GM12864 (cell line): ENCODE measurements at regions not wholly inside any gene's neighbourhood (a gene's known extent, or its start where the extent isn't known, plus 50 kb on each side); places are given as distances from the start of the nearest gene placed in this dataset.

Source experiments
- DNase-seq: peaks from one replicate; pipeline ENCODE4 v3.0.0-alpha.2; 2011; ENCODE audit warnings: low read depth
- H3K4me3 ChIP-seq: 2 replicates; pipeline ENCODE4 v1.5.1; 2011; ENCODE audit warnings: mild to moderate bottlenecking, low read depth, low read length, control low read depth
- TF ChIP-seq, protein P1 (sequence below): IDR thresholded peaks from 2 replicates; pipeline ENCODE4 v1.5.1; 2011; ENCODE audit warnings: low read depth, mild to moderate bottlenecking, moderate library complexity, low read length, control low read depth, inconsistent platforms; ENCODE audit errors: missing control alignments

DNA sequence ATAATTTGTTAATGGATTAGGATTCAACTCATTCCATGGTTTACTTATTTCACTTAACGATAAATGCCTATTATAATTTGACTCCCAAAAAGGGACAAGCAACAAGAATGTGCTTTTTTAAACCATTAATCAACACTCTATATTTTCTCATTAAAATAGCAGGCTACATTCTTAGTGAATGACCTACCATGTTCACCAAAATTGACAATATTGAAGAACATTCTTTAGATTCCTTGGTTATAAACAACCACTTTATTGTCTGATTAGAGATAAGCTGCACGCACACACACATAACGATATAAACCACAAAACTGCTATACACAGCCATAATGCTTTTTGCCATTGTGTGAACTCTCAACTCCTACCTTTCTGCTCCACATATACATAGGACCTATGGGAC lies 75.4 kb upstream of the LRRC7 start:
- H3K4me3 ChIP-seq: no peak overlapping the region
- no peak for DNase-seq
- TF ChIP-seq, protein P1, sequence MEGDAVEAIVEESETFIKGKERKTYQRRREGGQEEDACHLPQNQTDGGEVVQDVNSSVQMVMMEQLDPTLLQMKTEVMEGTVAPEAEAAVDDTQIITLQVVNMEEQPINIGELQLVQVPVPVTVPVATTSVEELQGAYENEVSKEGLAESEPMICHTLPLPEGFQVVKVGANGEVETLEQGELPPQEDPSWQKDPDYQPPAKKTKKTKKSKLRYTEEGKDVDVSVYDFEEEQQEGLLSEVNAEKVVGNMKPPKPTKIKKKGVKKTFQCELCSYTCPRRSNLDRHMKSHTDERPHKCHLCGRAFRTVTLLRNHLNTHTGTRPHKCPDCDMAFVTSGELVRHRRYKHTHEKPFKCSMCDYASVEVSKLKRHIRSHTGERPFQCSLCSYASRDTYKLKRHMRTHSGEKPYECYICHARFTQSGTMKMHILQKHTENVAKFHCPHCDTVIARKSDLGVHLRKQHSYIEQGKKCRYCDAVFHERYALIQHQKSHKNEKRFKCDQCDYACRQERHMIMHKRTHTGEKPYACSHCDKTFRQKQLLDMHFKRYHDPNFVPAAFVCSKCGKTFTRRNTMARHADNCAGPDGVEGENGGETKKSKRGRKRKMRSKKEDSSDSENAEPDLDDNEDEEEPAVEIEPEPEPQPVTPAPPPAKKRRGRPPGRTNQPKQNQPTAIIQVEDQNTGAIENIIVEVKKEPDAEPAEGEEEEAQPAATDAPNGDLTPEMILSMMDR: no peak

DNA sequence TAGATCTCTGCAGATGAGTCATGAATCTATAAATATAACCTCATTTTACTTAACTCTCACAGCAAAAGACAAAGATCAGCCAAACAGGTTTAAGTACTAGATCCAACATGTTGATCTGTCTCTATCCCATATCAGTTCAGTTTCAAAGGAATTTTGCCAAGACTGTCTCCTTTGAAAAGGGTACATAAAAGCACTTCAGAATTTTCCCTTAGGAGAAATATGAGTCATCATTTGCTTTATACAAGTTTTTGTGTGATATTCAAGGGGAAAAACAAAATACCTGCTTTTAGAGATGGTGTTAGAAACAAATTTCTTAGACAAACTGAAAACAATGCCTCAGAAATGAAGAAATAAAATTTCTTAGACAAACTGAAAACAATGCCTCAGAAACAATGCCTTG lies 73.5 kb upstream of the LRRC7 start:
- DNase-seq: no peak
- TF ChIP-seq, protein P1: no peak
- no peak overlapping the region for H3K4me3 ChIP-seq

DNA sequence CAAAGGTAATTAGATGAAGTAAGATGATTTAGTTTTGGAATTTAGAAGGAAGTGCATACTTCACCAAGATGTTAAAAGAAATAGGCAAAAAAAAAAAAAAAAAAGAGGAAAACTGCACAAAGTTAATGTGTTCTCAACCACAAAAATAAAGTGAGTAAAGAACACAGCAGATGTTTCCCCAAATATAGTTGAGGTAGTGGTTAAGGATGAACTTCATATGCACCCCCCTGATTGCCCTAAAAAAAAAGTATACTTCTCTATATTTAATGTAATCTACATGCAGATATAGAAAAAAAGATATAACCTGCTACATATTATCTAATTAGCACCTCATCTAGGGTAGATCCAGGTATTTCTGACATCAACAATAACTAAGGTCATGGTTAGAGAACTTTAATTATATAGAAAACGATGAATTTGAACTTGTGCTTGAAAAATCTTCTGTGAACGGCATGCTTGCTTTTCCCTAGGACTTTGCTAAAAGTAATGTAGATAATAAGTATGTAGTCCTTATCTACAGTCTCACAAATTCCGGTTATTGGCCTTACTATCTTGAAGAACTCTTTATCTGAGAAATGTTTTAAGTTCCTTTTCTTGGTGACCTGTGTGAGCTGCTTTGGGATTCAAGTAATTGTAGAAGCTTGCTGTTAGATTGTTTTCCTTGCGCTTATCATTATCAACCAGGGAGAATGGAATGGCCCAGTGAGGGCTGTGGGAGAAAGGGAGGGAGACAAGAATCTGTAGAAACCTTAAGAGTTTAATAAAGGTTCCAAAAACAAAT lies 70.1 kb upstream of the LRRC7 start:
- no peak overlapping the region for H3K4me3 ChIP-seq
- DNase-seq: no peak
- TF ChIP-seq, protein P1: no peak

DNA sequence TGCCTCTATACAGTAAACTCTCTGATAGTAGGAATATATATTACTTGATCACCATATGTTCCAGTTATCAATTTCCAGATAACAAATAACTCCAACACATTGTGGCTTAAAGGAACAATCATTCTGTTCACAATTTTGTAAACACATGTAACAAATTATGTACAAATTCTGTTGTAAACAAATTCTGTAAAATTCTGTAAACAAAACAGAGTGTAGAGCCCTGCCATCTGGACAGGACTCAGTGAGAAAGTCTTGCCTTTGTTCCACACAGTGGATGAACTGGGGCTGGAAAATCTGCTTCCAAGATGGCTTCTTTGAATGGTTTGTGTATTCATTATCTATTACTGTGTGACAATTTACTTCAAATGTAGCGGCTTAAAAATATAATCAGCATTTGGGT lies 69.0 kb upstream of the LRRC7 start:
- DNase-seq: no peak
- no peak overlapping the region for H3K4me3 ChIP-seq
- TF ChIP-seq, protein P1: no peak

DNA sequence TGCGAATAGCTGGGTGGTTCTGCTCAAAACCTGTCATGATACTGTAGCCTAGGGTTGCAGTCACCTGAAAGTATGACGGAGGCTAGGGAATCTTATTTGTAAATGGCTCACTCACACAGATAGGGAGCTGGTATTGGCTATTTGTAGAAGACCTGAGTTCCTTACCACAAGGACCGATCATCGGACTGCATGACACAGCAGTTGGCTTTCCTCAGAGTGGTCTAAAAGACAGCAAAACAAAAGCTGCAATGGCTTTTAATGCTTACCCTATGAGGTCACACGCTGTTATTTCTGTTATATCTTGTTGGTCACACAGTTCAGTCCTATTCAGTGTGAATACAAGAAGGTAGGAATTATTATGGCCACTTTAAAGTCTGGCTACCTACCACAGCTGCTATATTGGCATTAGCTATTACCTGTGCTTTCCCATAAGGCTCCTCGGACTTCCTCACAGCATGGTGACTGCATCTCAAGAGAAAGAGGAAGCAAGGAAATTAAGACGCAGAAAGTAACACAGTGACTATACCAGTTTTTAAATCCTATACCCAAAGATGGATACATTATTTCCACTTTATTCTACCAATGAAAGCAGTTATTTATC lies 68.4 kb upstream of the LRRC7 start:
- DNase-seq: no peak
- TF ChIP-seq, protein P1: no peak
- no peak overlapping the region for H3K4me3 ChIP-seq

DNA sequence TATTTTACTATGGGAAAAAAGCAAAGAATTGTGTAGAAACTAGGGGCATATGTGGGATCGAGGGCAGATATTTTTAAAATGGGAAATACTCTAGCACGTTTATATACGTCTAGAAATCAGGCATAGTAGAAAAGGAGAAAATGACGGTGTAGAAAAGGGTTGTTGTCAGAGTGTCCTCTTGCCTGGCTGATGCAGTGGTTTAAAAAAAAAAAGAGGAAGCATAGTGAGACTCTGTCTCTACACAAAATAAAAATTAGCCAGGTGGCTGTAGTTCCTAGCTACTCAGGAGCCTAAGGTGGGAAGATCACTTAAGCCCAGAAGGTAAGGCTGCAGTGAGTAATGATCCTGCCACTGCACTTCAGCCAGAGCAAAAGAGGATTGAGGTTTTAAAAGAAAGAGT lies 64.7 kb upstream of the LRRC7 start:
- H3K4me3 ChIP-seq: no peak overlapping the region
- TF ChIP-seq, protein P1: no peak
- no peak for DNase-seq
